ENCODE measurements at regions not wholly inside any gene's neighbourhood (a gene's known extent, or its start where the extent isn't known, plus 50 kb on each side); places are given as distances from the start of the nearest gene placed in this dataset.
A peak's percentile ranks its signal among the peaks of the same experiment; 100 is the strongest.

- DNase-seq, result no peak
These were observed 49.9 kb downstream of the SYNE3 start for GRCh38 chr14:95466506-95466905.

DNA sequence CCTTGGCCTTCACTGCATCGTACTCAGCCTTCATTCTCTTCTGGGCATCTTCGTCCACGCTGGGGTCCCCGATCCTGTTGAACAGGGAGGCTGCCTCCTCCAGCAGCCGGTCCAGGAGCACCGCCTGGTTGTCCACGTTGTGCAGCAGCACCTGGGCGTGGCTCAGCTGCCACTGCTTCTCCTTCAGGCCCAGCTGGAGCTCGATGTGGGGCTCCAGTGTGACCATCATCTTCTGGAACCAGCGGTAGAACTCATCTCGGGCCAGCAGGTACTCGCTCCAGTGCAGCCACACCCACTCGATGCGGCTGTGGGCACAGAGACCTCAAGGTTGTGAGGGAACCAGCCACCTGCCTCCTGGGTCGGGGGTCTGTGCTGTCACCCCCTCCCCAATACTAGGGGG, 50.5 kb downstream of the SYNE3 start:
- no peak for DNase-seq

DNA sequence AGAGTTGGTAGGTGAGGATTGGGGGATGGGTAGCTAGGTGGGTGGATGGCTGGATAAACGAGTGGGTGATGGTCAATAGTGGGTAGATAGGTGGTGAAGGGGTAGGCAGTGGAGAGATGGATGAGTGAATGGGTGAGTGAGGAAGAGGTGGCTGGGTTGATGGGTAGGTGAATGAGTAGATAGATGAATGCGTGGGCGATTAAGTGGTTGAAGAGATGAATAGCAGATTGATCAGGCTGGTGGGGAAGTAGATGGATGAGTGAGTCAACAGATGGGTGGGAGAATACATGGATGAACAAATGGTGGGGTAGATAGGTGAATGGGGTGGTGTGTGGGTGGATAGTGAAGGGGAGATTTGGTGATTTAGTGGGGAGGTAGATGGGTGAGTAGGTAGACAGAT, 51.1 kb downstream of the SYNE3 start:
- DNase-seq, result no peak

DNA sequence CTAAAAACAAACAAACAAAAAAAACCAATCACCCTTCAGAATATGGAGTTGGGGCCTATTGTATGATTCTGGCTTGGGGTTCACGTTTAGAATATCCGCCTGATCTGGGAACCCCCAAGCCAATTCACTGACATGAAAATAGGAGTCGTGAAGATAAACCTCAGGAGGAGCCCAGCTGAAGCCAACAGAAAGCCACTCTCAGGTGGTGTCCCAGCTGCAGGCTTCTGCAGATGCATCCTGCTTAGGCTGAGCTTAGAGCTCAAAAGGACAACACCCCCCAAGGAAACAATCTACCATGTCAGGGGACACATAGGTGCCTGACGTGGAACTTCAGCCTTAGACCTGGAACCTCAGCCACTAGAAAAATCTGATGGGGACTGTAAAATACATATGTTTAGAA, 51.9 kb downstream of the SYNE3 start:
- no peak for DNase-seq

DNA sequence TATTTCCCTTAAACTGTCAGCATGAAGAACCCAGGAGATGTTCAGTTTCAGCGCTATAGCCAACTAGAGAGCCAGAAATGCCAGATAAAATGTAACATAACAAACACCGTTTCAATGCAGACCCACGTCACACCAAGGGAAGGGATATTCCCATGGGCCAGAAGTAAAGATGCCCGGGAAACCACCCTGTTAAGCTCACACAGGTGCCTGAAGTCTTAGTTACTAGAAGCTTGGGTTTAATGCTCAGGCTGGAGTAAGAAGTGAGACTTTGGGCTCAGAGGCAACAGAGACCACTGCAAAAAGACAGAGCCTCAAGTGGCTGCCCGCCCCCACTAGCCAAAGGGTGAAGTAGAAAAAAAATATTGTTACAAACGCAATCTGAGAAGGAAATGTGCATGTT, 52.3 kb downstream of the SYNE3 start:
- no peak for DNase-seq

- peak; percentile 98 for DNase-seq
These were observed 53.1 kb downstream of the SYNE3 start for GRCh38 chr14:95463171-95463901.

- DNase-seq, result no peak
These were observed 54.0 kb downstream of the SYNE3 start for GRCh38 chr14:95462491-95462890.

DNA sequence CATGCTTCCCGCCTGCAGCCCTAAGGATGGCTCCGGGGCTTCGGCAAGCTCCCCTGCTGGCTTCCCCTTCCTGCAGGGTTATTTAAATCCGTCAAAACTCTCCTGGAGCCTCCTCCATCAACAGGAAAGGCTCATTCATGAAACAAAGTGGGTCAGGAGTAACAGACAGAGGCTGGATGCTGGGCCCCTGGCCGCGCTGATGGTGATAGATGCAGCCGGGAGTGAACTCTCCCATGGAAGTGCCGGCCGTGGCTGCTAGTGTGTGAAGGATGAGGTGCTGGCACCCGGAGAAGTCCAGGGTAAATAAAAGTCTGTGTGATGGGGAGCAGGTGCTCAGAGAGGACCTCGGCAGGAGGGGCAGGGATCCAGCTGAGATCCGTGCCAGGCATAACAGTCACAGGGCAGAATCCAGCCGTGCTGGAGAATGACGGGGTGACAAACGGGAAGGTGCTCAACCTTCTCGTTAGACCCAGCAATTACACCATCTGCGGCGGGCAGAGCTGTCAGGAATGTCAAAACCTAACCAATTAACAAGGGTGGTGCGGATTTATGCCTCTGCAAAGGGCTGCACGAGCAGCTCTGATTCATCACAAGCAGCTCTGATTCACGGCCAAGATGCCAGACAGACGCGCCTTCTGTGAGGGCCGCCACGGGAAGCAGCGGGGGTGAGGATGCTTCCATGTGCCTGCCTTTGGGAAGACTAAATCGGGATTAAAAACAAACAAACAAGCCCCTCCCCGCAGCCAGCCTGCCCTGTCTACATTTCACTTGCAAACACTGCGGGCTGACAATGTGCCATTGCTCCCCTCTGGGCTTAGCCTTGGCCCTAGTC, 55.6 kb downstream of the SYNE3 start:
- peak; percentile 97 for DNase-seq

- no peak for DNase-seq
These were observed 57.5 kb downstream of the SYNE3 start for GRCh38 chr14:95458906-95459305.

DNA sequence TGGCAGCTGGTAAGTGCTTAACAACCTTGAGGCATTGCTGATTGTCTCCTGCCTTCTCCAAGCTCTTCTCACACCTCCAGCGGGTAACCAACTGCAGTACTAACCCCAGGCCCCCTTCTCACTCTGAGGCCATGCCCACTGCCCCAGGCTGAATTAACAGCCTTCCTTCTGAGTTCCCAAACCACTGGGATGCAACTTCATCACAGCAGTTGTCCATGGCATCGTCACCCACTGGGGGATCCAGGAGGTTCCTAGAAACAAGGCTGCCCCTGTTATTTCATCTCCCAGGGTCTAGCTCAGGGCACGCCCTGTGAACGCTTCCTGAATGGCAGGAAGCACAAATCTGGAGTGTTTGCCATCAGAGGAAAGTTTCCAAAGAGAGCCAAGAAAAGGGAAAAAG, 58.0 kb downstream of the SYNE3 start:
- no peak for DNase-seq

DNA sequence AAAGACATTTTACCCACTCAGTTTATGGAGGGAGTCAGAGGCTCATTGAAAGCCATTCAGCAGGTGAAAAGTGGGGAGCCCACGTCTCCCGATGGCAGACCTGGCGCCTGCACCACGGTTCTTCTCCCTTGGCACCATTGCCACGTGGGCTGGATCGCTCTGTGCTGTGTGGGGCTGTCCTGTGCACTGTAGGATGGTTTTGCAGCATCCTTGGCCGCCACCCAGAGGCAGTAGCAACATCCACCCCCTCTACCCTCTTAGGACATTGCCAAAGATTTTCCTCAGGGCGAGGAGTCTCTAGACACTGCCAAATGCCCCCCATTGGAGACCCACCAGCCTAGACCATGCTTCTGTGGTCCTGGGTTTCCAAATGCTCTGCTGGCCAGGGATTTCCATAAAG, 60.2 kb downstream of the SYNE3 start:
- DNase-seq, result no peak

- no peak for DNase-seq
These were observed 61.2 kb downstream of the SYNE3 start for GRCh38 chr14:95455246-95455645.

DNA sequence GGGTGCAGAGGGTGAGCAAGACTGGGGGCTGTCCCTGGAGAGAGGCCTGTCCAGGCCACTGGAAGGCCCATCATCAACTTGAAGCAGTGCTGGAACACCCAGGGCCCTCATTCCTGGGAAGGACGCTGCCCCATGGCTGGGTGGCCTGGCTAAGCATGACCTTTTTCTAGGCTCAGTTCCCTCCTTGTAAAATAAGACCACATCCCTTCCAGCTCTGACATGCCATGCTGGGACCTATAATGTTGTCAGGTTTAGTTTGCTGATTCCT, 62.8 kb downstream of the SYNE3 start:
- DNase-seq, result no peak

- no peak for DNase-seq
These were observed 63.3 kb downstream of the SYNE3 start for GRCh38 chr14:95452893-95453712.

- DNase-seq, result no peak
These were observed 64.1 kb downstream of the SYNE3 start for GRCh38 chr14:95452176-95452892.

DNA sequence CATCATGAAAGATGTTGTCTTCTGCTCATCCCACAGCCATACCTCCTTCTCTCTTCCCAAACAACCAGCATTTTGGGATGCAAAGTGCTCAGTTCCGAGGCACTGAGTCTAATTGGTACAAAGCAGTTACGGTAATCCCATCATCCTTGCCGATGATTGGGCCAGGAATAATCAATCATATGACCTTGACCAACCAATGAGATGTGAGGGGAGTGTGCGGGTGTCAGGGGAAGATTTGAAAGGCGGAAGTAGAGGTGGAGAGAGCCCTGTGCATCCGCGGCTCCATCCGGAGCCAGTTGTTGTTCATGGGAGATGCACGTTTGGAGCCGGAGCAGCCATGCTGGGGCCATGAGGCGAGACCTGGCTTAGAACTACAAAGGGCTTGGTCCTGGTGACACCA, 67.3 kb downstream of the SYNE3 start:
- no peak for DNase-seq

- no peak for DNase-seq
These were observed 70.0 kb downstream of the SYNE3 start for GRCh38 chr14:95446470-95446869.

GRCh38 chr14:95445676-95446075, 70.8 kb downstream of the SYNE3 start:
- DNase-seq, result peak; percentile 75

DNA sequence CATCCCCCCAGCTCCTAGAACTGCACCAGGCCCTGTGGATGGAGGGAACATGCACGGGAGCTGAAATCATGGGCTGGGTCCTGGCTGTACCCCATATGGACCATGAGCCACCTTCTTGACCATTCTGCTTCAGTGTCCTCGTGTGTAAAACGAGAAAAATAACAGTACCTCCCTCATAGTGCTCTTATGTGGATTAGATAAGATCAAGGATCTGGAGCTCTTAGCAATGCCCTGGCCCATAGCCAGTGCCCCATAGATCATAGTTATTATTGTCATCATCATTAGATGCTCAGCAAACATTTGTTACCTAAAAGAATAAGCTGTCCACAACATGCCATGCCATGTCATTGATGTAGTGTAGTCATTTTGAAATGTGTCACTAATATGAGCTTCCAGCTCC, 71.3 kb downstream of the SYNE3 start:
- DNase-seq, result no peak

- DNase-seq, result no peak
These were observed 72.0 kb downstream of the SYNE3 start for GRCh38 chr14:95444132-95445129.

DNA sequence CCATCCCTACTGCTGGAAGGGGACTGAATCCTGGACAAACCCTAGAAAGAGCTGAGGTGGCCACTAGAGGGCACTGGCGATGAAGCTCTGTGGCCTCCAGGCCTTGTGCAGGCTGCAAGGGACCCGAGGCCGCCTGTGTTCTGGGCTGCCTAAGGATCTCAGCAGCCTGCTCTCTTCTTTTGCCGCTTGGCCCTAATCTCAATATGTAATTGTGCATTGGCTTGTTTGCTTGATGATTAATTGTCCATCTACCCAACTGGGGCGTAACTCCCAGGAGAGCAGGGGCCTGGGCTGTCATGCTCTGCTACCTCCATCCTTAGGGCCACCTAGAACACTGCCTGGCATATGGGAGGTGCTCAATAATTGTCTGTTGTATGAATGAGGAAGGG, 73.8 kb downstream of the SYNE3 start:
- DNase-seq, result peak; percentile 59
